Epidermal melanocyte (primary cell): ENCODE measurements at regions not wholly inside any gene's neighbourhood (a gene's known extent, or its start where the extent isn't known, plus 50 kb on each side); places are given as distances from the start of the nearest gene placed in this dataset.
"Not testable (repeated sequence)": the region's sequence is repeated elsewhere in the genome, so short reads cannot be mapped to it uniquely, and the experiment has no call there.

Experiments used
- DNase-seq: peaks from one replicate; pipeline ENCODE4 v3.0.0; 2011; ENCODE audit warnings: low spot score; ENCODE audit not compliant: insufficient read length

DNA sequence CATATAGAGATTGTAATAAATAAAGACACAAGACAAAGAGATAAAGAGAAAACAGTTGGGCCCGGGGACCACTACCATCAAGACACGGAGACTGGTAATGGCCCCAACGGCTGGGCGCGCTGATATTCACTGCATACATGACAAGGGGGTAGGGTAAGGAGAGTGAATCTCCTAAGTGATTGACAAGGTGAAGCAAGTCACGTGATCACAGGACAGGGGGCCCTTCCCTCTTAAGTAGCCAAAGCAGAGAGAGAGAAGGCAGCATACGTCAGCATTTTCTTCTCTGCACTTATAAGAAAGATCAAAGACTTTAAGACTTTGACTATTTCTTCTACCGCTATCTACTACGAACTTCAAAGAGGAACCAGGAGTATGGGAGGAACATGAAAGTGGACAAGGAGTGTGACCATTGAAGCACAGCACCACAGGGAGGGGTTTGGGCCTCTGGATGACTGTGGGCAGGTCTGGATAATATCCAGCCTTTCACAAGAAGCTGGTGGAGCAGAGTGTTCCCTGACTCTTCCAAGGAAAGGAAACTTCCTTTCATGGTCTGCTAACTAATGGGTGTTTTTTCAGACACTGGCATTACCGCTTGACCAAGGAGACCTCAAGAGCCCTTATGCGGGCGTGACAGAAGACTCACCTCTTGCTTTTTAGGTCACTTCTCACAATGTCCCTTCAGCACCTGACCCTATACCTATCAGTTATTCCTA, 75.6 kb downstream of the MRPL39 start:
- DNase-seq, result not testable (repeated sequence)

DNA sequence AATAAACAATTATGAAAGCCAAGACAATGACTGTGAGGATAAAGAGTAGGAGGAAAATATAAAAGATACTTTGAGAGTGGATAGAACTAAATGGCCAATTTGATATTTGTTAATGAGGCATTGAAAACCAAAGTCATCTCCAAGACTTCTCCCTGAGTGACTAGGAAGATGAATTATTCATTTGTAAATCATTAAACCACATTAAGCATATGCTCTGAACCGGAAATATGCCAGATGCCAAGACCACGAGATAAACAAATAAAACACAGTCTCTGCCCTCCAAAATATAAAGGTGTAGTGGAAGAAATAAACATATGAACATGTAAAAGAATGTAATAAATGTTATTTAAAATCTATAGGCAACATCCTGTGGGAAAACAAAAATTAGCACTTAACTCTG, 78.8 kb downstream of the MRPL39 start:
- no peak for DNase-seq

DNA sequence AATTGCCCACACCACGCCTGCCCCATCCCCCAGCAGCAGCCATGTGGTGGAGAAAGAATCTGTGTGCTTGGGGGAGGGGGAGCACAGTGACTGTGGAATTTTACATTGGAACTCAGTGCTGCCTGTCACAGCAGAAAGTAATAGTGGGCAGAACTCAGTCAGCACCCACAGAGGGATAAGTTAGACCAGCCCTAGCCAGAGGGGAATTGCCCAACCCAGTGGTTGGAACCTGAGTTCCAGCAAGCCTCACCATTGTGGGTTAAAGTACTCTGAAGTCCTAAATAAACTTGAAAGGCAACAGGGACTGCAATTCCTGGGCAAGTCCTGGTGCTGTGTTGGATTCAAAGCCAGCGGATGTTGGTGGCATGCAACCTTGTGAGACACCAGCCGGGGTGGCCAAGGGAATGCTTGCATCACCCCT, 88.8 kb downstream of the MRPL39 start:
- DNase-seq, result no peak

DNA sequence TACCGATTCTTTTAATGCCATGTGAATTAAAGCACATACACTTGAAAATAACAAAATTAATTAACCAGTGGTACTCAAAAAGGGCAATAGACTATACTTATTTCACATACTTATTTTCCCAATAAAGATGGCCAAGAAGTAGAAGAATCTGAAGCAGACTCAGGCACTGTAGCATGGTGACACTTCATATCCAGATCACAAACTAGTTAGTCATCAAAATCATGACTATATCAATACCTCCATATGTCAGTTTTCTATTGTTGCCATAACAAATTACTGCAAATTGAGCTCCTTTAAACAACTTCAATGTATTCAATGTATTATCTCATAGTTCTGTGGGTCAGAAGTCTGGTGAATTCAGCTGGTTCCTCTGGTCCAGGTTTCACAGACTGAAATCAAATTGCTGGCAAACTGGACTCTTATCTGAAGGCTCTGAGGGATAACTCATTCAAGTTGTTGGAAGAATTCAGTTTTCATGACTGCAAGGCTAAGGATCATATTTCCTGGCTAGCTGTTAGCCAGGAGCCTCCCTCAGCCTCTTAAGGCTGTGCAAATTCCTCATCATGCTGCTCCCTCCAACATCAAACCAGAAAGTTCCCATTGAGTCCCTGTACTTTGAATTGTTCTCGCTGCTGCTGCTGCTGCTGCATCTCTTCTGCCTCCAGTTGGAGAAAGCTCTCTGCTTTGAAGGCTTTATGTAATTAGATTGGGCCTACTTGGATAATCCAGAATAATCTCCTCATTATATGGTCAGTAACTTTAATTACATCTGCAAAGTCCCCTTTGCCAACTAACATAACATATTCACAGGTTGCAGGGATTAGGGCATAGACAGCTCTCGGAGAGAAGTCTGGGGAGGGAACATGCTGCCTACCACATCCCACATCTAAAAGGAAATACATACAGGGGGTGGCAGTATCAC, 91.5 kb downstream of the MRPL39 start:
- DNase-seq, result no peak

DNA sequence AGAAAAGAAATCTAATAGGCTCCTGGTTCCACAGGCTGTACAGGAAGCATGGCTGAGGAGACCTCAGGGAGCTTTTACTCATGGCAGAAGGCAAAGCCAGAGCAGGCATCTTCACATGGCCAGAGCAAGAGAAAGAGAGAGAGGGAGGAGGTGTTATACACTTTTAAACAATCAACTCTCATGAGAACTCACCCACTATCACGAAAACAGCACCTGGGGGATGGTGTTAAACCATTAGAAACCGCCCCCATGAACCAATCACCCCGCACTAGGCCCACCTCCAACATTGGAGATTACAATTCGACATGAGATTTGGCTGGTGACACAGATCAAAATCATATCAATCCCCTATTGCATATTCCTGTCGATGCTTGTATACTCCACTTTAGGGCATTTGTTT, 93.5 kb downstream of the MRPL39 start:
- no peak for DNase-seq

DNA sequence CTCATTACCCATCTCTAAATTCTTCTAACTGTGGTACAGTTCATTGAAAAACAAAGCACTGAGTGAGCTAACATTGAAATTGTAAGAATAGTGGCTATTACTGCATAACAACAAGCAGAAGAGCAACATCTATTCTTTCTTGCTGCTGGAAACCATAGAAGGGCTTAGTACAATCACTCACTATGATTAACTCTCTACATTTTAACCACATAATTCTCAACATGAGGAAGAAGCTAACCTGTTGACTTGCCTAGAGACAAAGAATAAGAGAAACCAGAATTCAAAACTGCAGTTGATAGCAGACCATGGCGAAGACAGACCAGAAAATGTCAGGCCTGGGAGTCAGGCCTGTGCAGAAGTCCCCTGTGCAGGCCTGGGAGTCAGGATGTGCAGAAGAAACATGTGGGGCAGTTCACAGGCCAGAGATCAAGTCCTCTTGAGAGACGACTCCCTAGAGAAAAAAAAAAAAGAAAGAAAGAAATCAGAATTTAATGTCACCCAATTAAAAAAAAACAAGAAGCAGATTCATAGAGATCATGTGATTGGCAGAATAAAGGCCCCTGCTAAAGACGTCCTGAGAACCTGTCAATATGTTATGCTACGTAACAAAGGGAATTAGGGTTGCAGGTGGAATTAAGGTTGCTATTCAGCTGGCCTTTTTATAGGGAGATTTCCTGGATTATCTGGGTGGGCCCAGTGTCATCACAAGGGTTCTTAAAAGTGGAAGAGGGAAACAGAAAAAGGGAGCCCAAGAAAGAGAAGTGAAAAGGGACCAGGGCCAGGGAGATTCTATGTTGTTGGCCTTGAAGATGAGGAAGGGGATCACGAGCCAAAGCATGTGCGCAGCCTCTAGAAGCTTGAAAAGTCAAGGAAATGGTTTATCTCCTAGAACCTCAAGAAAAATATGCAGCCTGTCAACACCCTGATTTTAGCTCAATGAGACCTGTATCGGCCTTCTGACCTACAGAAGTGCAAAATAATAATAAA, 94.9 kb downstream of the MRPL39 start:
- no peak for DNase-seq

DNA sequence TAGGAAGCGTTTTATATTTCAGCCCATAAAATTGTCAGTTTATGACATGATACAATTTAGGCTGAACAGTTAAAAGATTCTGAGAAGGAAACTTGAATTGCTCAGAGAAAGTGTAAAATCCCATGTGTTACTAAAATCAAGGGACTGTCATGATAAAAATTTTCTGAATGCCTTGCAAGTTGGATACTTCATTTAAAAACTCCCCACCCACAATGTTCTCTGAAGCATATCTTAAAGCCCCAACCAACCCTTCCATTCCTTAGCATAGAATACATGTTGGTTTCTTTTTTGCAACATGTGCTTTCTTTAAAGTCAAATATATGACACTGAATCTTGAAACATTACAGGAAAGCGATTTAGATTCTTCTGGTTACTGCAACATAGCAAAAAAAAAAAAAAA, 97.4 kb downstream of the MRPL39 start:
- DNase-seq, result no peak

DNA sequence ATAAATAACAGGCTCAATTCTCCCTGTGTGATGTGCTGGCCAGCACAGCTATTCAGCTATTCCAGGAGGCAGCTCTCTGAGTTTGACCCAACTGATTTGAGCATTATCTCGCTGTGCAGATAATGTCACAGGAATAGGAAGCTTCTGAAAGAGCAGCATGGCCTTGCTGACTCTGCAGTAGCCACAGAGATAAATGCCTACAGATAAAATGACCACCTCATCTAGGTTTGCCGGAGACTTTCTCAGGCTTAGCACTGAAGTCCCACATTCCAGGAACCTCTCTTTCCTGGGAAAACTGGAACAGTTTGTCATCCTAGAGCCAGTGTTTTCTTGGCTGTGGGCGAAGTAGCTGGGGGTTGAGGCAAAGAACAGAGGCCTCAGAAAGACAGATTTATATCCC, 98.9 kb downstream of the MRPL39 start:
- DNase-seq, result no peak

DNA sequence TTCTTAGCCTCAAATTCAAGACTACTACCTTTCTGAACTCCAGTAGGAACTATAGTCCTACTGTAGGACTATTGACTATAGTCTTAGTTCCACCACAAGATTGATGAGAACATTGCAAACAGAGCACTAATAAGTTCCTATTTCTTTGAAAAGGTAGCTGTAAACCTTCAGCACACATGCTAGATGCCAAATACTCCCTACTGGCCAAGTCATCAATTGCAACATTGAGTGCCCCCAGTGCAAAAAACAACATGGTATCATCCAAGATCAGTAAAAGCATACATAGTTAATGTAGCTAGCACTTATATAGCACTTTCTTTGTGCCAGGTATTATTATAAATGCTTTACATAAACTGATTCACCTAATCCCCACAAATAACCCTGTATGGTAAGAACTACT, 99.8 kb downstream of the MRPL39 start:
- no peak for DNase-seq

DNA sequence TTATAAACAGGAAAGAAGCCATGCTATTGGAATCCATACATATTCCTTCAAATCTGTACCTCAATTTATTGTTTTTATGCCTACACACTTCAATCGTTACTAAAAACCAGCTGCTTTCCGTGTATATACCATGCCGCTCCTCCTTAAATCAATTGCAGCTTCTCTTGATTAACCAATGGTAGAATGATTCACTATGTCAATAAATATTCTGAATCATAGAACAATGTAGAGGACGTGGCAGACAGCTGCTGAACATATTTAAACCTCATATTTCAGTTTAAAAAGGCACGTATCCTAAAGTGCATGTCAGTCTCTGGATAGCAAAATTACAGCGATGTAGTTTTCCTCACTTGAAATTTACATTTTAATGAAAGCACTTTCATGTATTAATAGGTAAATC, 100.4 kb downstream of the MRPL39 start:
- DNase-seq, result peak; percentile 57

DNA sequence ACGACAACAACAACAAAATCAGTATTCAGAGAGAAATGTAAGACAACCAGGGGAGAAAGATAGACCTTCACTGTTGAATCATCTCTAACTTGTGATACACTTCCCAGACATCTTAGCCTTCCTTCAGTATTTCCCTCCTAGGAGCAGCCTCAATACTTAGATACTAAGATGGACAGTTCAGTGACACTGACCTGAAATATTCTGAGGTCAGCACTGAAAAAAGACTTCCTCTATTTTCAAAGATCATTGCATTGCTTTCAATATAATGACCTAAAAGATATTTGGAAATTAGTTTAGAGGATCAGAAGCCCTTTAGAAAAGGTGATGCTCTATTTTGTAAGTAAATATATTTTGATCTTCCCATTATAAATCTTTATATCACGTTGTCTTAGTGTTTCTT, 101.0 kb downstream of the MRPL39 start:
- DNase-seq, result no peak

DNA sequence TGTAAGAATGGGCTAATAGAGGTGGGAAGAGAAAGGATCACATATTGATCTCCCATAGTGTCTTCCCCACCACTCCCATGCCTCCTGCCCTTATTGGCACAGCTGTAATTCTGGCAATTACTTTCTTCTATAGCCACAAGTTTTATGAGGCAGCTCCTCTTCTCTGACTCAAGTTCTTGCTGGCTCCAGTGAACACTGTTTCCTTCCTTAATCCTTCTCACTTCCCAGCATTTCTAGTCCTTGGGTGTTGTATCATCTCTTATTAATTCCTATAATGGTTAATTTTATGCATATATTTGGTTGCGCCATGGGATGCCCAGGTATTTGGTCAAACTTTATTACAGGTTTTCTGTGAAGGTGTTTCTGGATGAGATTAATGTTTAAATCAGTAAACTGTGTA, 103.3 kb downstream of the MRPL39 start:
- no peak for DNase-seq

DNA sequence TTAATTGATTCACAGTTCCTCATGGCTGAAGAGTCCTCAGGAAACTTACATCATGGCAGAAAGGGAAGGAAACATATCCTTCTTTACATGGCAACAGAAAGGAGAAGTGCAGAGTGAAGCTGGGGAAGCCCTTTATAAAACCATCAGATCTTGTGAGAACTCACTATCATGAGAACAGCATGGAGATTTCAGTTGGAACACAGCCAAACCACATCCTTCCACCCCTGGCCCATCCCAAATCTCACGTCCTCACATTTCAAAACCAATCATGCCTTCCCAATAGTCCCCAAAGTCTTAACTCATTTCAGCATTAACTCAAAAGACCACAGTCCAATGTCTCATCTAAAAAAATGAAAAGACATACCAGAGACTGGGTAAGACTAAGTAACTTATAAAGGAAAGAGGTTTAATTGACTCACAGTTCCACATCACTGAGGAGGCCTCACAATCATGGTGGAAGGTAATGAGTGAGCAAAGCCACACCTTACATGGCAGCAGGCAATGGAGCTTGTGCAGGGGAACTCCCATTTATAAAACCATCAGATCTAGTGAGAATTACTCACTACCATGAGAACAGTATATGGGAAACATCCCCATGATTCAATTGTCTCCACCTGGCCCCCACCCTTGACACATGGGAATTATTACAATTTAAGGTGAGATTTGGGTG, 105.2 kb downstream of the MRPL39 start:
- DNase-seq, result no peak

DNA sequence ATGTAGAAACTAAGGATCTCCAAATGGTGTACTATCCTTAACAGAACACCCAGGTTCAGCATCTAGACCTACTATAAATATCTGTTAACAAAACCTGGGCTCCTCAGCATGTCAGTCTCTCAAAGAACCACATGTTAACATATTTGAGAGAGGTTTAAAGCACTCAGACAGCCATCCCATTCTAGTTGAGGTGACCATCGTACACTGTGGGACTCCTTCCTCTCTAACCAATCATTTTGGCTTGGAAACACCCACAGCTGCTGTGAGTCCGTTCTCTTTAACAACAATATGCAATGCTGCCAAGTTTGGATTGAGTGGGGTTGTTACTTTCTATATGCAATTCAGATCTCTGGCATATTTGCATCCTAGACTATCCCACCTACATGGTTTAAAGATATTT, 105.8 kb downstream of the MRPL39 start:
- no peak for DNase-seq

DNA sequence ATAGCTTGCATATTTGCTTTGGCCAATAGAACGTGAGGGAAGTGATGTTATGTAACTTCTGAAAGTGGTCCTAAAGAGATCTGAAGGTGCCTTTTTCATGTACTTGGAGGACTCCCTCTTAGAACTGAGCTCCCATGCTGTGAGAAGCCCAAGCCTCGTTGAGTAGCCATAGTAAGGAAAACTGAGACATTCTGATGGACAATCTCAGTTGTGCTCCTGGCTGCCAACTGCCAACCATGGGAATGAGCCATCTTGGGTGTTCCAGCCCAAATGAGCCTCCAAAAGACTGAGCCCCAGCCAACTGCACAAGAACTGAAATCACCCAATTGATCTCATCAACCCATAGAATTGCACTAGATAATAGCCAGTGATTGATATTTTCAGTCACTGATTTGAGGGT, 106.7 kb downstream of the MRPL39 start:
- DNase-seq, result no peak

DNA sequence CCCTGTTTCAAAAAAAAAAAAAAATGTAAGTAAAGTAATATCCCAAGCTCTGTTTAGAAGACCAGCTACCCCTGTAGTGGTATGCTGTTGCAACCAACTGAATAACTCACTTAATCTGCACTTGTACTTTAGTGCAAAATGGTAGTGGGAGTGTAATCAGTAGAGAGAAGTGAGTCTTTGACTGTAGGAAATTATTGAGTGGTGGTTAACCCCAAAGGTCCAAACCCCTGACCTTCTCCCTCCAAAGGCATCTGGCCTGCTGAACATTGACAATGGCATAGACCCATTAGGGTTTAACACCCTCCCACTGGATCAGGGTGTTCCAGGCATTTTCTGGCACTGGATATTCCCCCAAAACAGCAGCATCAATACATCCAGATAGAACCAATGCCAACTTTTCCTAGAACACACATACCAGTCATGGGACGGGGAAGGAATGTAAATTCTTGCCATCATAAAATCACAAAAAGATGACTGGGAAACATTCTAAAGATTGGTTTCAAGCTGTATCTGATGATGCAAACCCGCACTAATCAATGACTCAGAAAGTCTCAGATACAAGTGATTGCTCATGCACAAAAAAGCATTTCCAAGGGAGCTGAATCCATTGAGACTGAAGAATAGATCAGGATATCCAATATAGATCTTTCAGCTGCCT, 110.3 kb downstream of the MRPL39 start:
- no peak for DNase-seq

DNA sequence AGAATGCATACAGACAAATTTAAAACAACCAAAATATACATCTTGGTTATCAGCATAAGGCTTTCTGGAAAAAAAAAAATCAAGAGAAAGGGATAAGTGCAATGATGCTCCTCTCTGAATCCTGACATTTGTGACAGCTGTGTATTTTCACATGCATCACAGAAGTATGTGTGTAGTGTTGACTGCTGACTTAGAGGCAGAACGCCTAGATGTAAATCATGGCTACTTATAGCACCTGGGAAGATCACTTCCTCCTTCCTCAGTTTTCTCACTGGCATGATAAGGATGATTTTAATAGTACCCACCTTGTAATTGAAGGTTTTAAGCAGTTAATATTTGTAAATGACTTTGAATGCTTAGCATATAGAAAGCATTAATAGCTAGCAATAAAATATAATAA, 112.5 kb downstream of the MRPL39 start:
- DNase-seq, result no peak

DNA sequence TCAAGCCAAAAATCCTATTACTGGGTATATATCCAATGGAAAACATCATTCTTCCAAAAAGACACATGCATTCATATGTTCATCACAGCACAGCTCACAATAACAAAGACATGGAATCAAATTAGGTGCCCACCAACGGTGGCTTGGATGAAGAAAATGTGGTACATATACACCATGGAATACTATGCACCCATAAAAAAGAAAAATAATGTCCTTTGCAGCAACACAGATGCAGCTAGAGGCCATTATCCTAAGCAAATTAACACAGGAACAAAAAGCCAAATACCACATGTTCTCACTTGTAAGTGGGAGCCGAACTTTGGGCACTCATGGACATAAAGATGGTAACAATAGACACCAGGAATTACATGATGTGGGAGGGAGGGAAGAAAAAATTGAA, 113.6 kb downstream of the MRPL39 start:
- no peak for DNase-seq

DNA sequence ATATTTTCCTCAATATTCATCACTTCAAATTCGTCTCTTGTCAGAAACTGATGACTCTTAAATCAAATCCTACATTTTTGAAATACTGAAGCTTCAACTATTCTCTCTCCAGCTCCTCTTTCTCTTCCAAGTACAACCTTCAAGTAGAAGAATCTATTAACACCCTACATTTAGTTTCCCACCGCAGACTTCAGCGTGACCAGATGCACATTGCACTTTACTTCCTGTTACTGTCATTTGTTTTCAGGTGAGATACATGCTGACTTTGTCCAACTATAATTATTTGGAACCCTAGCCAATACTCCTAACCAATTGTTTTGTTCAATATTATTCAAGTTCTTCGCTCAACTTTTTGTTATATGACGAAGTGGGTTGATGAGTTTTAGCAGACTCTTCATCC, 116.0 kb downstream of the MRPL39 start:
- no peak for DNase-seq

DNA sequence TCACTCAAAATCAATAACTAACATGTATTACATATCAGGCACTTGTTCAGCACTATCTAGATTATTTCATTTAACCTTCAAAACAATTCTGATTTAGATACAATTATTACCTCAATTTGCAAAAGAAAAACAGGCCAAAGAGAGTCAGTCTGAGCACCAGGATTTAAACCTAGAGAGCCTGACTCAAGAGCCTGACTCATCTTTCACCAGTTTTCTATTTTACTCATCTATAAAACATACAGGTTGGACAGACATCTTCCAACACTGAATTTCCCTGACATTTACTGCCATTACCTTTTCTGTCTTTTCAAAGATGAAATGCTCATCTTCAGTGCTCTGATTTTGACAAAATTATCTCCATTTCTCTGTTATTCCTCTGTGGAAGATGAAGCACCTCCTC, 116.5 kb downstream of the MRPL39 start:
- DNase-seq, result no peak

DNA sequence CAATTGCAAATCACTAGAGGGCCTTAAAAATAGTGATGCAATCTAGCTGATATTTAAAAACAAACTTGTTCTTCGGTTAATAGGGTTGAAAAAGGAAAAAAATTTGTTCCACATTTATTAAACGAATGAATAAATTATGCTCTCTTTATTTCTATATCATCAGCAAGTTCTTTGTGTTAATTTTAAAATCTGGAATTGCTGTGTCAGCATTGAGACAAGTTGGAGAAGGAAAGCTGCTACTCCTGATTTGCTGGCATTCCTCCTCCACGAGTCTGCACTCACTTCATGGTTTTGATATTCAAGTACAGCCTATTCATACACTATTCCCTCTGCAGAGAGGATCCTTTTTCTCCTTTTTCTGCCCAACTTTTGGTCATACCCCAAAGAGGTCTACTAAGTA, 117.6 kb downstream of the MRPL39 start:
- no peak for DNase-seq
